Endodermal cell (in vitro differentiated cells): ENCODE measurements at regions not wholly inside any gene's neighbourhood (a gene's known extent, or its start where the extent isn't known, plus 50 kb on each side); places are given as distances from the start of the nearest gene placed in this dataset.

Experiments
- DNase-seq: peaks from one replicate; pipeline ENCODE4 v3.0.0-alpha.2; 2017
- H3K27ac ChIP-seq: 2 replicates; pipeline ENCODE4 v1.5.1; 2013; ENCODE audit warnings: mild to moderate bottlenecking, low read depth, low read length, moderate library complexity
- H3K27me3 ChIP-seq: 2 replicates; pipeline ENCODE4 v1.6.1; 2013; ENCODE audit warnings: mild to moderate bottlenecking, low read length, moderate library complexity; ENCODE audit not compliant: insufficient read depth, control insufficient read depth, poor library complexity, severe bottlenecking
- H3K36me3 ChIP-seq: 2 replicates; pipeline ENCODE4 v1.7.0; 2013; ENCODE audit warnings: mild to moderate bottlenecking, low read length, moderate library complexity; ENCODE audit not compliant: control insufficient read depth, insufficient read depth
- H3K4me1 ChIP-seq: one replicate; pipeline ENCODE4 v1.7.0; 2013; ENCODE audit warnings: low read length; ENCODE audit not compliant: control insufficient read depth, insufficient read depth
- H3K4me3 ChIP-seq: 2 replicates; pipeline ENCODE4 v1.5.1; 2013; ENCODE audit warnings: mild to moderate bottlenecking, low read length, moderate library complexity
- H3K9ac ChIP-seq: 2 replicates; pipeline ENCODE4 v1.6.1; 2013; ENCODE audit warnings: mild to moderate bottlenecking, low read length, moderate library complexity; ENCODE audit not compliant: poor library complexity, severe bottlenecking; ENCODE audit errors: extremely low read depth
- H3K9me3 ChIP-seq: 2 replicates; pipeline ENCODE4 v1.6.1; 2013; ENCODE audit warnings: mild to moderate bottlenecking, low read length, moderate library complexity; ENCODE audit not compliant: control insufficient read depth
- H3K27ac Mint-ChIP-seq: 2 replicates; pipeline ENCODE4 v1.8.0; 2020; ENCODE audit warnings: mixed read lengths
- H3K27me3 Mint-ChIP-seq: 2 replicates; pipeline ENCODE4 v1.8.0; 2021; ENCODE audit warnings: mild to moderate bottlenecking, mixed read lengths; ENCODE audit not compliant: insufficient read depth
- H3K36me3 Mint-ChIP-seq: 2 replicates; pipeline ENCODE4 v1.8.0; 2020; ENCODE audit warnings: low read depth, mixed read lengths
- H3K4me1 Mint-ChIP-seq: 2 replicates; pipeline ENCODE4 v1.8.0; 2020; ENCODE audit warnings: mixed read lengths
- H3K4me3 Mint-ChIP-seq: 2 replicates; pipeline ENCODE4 v1.8.0; 2020; ENCODE audit warnings: mild to moderate bottlenecking, moderate library complexity, mixed read lengths
- H3K9me3 Mint-ChIP-seq: 2 replicates; pipeline ENCODE4 v1.8.0; 2020; ENCODE audit warnings: mild to moderate bottlenecking, mixed read lengths
- WGBS, 2 experiments: methylation state at CpG; one replicate each; pipeline versions ENCODE4 v1.1.5 to v1.1.7; 2013; ENCODE audit warnings: missing lambda C conversion rate in 2 of 2, mixed read lengths in 1 of 2; ENCODE audit not compliant: insufficient coverage in 1 of 2, insufficient read length in 1 of 2; 5-methylcytosine and 5-hydroxymethylcytosine counted together
- TF ChIP-seq, protein P1 (sequence below): fragments of 200-600 bp; sonication (generic); conservative IDR thresholded peaks from 2 replicates; pipeline ENCODE4 v1.5.0; 2021; ENCODE audit warnings: antibody characterized with exemption, mild to moderate bottlenecking

DNA sequence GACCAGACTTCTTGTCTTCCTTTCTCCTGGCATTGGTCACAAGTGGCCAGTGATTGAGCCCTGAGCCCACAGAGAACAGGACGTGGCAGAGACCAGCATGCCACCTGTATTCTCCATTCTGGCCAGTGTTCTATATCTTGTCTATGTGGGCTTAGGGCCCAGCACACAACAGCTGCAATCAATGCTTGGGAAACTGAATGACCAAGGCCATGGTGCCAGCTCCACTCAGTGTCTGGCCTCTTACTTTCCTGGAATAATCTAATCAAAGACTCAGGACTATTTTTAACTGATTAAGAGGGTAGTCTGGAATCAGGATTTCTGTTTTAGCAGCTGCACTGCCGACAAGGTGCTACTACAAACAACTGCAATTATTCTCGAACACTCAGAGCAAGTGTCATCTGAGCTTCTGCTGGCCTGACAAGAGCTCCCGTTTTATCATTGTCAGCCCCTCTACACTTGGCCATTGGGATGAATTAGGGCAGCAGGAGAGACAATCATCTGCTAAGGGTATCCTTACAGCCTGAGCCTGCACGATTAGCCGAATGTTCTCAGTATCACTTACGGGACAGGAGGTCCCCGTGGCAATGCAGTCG is 74.4 kb upstream of the GRIK3 start:
- TF ChIP-seq, protein P1, sequence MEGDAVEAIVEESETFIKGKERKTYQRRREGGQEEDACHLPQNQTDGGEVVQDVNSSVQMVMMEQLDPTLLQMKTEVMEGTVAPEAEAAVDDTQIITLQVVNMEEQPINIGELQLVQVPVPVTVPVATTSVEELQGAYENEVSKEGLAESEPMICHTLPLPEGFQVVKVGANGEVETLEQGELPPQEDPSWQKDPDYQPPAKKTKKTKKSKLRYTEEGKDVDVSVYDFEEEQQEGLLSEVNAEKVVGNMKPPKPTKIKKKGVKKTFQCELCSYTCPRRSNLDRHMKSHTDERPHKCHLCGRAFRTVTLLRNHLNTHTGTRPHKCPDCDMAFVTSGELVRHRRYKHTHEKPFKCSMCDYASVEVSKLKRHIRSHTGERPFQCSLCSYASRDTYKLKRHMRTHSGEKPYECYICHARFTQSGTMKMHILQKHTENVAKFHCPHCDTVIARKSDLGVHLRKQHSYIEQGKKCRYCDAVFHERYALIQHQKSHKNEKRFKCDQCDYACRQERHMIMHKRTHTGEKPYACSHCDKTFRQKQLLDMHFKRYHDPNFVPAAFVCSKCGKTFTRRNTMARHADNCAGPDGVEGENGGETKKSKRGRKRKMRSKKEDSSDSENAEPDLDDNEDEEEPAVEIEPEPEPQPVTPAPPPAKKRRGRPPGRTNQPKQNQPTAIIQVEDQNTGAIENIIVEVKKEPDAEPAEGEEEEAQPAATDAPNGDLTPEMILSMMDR = no peak
- no peaks in the 10 kb centered on the region for H3K36me3 ChIP-seq
- no peak overlapping the region for H3K4me3 Mint-ChIP-seq
- DNase-seq = no peak
- H3K4me1 Mint-ChIP-seq = no peaks in the 10 kb centered on the region
- no peaks in the 10 kb centered on the region for H3K9me3 ChIP-seq
- peaks cover 21% of the 10 kb centered on the region for H3K27me3 ChIP-seq
- no peaks in the 10 kb centered on the region for H3K4me1 ChIP-seq
- no peak overlapping the region for H3K27ac ChIP-seq
- no peaks in the 10 kb centered on the region for H3K9me3 Mint-ChIP-seq
- 94 to 98% methylated on average over 8 to 9 of the region's 9 CpGs for whole genome bisulfite sequencing, 2 experiments
- no peak overlapping the region for H3K27ac Mint-ChIP-seq
- H3K9ac ChIP-seq = no peak overlapping the region
- peaks cover 3% of the 10 kb centered on the region for H3K27me3 Mint-ChIP-seq
- no peak overlapping the region for H3K4me3 ChIP-seq
- no peaks in the 10 kb centered on the region for H3K36me3 Mint-ChIP-seq

DNA sequence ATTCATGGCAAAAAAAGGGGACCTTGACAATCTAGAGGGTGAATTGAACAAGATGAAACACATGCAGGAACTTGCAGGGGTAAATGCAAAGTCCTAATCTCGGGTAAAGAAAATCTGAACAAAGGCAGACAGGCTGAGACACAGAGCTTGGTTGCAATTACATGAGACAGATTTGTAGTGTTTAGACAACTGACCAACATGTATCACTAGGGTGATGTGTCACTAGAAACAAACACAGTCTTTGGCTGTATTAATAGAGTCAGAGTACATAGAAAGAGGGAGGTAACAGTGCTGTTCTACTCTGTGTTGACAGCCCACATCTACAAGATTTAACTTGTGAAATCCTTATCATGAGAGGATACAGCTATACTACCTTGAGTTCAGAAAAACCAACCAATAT is 78.1 kb upstream of the GRIK3 start:
- no peak overlapping the region for H3K4me3 Mint-ChIP-seq
- DNase-seq = no peak
- H3K9me3 ChIP-seq = no peaks in the 10 kb centered on the region
- H3K36me3 ChIP-seq = no peaks in the 10 kb centered on the region
- TF ChIP-seq, protein P1 = no peak
- no peaks in the 10 kb centered on the region for H3K4me1 ChIP-seq
- H3K36me3 Mint-ChIP-seq = no peaks in the 10 kb centered on the region
- H3K9ac ChIP-seq = no peak overlapping the region
- no peaks in the 10 kb centered on the region for H3K4me1 Mint-ChIP-seq
- WGBS, 2 experiments = 78 to 100% methylated on average over 1 of the region's 1 CpG
- peaks cover 7% of the 10 kb centered on the region for H3K27me3 ChIP-seq
- no peak overlapping the region for H3K4me3 ChIP-seq
- no peak overlapping the region for H3K27ac Mint-ChIP-seq
- H3K9me3 Mint-ChIP-seq = no peaks in the 10 kb centered on the region
- peaks cover 2% of the 10 kb centered on the region for H3K27me3 Mint-ChIP-seq
- H3K27ac ChIP-seq = no peak overlapping the region

DNA sequence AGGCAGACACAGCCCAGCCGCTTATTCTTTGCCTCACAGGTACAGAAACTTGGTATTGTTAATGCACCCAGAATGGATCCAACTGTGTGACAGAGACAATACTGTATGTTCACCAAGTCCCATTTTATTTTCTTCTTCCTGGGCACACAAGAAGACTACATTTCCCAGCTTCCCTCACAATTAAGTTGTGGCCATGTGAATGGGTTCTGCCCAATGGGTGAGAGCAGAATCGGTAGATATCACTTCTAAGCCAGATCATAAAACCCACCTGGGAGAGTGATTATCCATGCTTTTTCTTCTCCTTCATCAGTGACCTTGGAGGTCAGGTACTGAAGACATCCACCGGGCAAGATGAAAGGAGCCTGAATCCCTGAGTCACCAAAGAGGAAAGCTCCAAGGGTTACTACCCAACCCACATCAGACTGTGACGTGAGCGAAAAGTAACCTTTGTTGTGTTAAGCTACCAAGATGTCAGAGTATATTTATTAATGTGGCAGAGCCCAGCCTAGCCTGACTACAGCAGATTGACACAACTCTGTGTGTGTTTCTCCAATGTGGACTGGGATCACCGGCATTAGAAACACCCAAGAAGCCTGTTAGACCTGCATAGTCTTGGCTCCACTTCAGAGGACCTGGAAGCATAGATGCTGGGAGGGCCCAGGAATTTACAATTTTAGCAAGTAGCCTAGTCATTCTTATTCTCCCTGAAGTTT is 79.1 kb upstream of the GRIK3 start:
- 93 to 96% methylated on average over 4 to 6 of the region's 6 CpGs for WGBS, 2 experiments
- Histone ChIP-seq H3K36me3 (no peaks in the 10 kb centered on the region), H3K4me1 (no peaks in the 10 kb centered on the region), H3K27ac (no peak overlapping the region), H3K4me3 (no peak overlapping the region), H3K27me3 (peaks cover 7% of the 10 kb centered on the region), H3K9ac (no peak overlapping the region), H3K9me3 (no peaks in the 10 kb centered on the region)
- no peaks in the 10 kb centered on the region for H3K4me1 Mint-ChIP-seq
- TF ChIP-seq, protein P1 = no peak
- no peaks in the 10 kb centered on the region for H3K9me3 Mint-ChIP-seq
- no peak overlapping the region for H3K4me3 Mint-ChIP-seq
- H3K27ac Mint-ChIP-seq = no peak overlapping the region
- no peak for DNase-seq
- H3K36me3 Mint-ChIP-seq = no peaks in the 10 kb centered on the region
- peaks cover 2% of the 10 kb centered on the region for H3K27me3 Mint-ChIP-seq
